GM12875 (cell line): ENCODE measurements at regions not wholly inside any gene's neighbourhood (a gene's known extent, or its start where the extent isn't known, plus 50 kb on each side); places are given as distances from the start of the nearest gene placed in this dataset.

Source experiments
- H3K4me3 ChIP-seq: one replicate; pipeline ENCODE4 v1.5.1; 2011; ENCODE audit warnings: low read depth, low read length, control low read depth
- CTCF ChIP-seq: IDR thresholded peaks from 2 replicates; pipeline ENCODE4 v1.5.1; 2011; ENCODE audit warnings: low read depth, mild to moderate bottlenecking, control low read depth, inconsistent platforms, low read length, moderate library complexity, borderline replicate concordance; ENCODE audit not compliant: insufficient read depth

DNA sequence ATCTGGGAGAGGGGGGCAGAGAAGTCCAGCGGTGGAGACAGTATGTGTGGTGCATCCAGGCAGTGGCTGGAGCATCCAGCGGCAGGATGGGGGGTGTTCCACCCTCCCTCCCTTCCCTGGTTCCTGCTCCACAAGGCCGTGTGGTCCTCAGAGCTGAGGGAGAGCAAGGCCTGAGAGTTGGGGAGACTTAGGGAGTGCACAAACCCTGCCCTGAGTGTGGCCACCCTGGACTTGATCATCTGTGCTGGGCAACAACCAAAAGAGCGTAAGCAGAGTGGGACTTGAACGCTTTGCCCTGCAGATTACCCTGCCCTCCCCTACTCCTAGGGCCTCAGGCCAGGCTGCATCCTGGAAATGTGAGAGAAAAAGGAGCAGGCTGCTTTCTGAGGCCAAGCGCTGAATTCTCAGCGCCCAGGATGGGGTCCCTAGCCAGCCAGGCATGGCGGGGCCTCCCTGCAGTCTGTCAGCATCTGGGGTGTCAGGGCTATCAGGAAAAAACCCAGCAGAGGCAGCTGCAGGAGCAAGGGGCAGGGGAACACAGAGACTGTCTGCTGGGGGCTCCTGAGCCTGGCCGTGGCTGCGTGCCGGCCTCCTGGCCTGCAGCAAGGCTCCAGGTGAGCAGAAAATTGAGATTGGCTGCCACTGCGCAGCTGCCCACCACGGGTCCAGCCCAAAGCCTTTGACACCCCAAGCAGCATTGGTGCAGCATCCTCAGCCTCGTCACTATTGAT is 266.2 kb downstream of the NPHP4 start:
- H3K4me3 ChIP-seq: no peak overlapping the region
- no peak for TF ChIP-seq CTCF

DNA sequence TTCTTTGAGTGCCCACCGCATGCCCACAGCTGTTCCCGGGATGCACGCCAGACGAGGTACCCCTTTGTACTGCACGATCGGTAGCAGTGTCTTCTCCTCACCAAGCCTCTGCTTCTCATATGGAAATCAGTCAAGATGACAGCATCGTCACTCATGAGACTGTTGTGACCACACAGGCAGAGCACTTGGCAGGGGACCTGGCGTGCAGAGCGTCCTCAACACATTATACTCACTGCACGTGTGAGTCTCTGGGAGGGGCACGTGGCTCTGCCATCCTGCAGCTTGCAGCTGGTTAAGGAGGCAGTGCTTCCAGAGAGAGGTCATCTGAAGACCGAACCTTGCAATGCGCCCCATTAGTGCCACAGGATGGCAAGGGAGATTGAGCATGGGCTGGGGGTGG is 266.8 kb downstream of the NPHP4 start:
- no peak for TF ChIP-seq CTCF
- H3K4me3 ChIP-seq: no peak overlapping the region

DNA sequence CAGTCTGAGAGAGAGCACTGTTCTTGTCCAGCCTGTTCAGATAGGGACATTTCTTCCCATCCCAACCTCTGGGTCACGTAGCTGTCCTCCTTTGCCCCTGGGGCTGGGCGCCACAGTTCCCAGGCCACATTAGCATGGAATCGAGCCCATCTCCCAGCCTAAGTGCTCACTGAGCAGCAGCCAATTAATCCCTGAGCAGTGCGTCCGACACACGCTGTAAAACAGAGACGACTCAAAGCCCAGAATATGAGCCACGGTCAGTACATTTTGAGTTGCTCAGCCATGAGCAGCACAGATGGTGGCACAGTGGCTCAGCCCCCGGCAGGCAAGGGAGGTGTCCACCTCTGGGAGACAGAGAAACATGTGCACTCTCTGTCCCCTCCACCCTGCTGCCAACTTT is 267.4 kb downstream of the NPHP4 start:
- TF ChIP-seq CTCF: no peak
- H3K4me3 ChIP-seq: no peak overlapping the region

DNA sequence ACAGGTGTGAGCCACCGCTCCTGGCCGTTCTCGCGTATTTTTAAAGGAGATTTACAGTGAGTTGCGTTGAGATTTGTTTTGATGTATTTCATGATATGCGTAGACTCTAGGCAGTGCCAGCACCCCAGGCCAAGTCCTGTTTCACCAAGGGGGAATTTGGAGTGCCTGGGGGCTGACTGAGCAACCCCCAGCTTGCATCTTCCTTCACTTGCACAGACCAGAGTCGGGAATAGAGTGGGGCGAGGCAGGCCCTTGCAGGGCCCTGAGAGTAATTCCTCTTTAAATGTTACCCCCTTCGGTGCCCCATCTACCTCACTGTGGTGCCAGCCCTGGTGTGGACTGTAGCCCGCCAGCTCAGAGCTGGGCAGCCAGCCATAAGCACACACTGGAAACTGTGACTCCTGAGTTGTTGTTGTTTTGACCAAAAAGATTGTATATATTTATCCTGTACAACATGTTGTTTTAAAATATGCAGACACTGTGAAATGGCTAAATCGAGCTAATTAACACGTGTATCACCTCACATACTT is 269.5 kb downstream of the NPHP4 start:
- no peak for TF ChIP-seq CTCF
- H3K4me3 ChIP-seq: no peak overlapping the region

DNA sequence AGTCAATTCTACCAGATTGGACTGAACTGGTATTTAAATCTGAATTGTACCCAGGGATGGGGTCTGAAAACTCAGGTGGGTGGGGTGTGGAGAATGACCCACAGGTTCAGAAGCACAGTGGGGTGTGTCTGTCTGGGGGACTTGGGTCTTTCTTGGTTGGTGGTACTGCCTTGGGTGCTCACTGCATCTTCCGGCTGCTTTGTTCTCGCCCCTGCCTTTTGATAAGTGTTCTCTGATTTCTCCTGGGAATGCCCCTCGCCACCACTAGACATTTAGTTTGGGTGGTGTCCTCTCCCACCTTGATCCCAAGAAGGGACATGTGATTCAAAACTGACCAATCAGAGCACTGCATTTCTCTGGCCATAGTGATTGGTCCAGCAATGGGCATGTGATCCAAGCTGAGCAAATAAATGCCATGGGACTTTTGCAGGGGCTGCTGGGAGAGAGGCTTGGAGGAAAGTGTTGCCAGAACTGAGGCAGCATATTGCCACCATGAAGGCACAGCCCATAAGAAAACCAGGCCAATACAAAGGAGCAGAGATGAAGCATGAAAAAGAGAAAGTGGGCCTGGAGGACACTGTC is 270.5 kb downstream of the NPHP4 start:
- H3K4me3 ChIP-seq: no peak overlapping the region
- TF ChIP-seq CTCF: no peak

GRCh38 chr1:5720936-5721335 is 271.3 kb downstream of the NPHP4 start:
- no peak overlapping the region for H3K4me3 ChIP-seq
- no peak for TF ChIP-seq CTCF

- TF ChIP-seq CTCF: no peak
These were observed 271.7 kb downstream of the NPHP4 start for GRCh38 chr1:5720484-5720883.

More at GRCh38 chr1:5720484-5720883, 271.7 kb downstream of the NPHP4 start:
- H3K4me3 ChIP-seq: no peak overlapping the region
